GM12878 (cell line): ENCODE measurements at regions not wholly inside any gene's neighbourhood (a gene's known extent, or its start where the extent isn't known, plus 50 kb on each side); places are given as distances from the start of the nearest gene placed in this dataset.

Source experiments
- CEBPB ChIP-seq, 2 experiments: fragments of 150-350 bp in 1 of 2; IDR thresholded peaks; 2 replicates each; pipeline ENCODE4 v1.6.1; 2012 to 2014; ENCODE audit warnings: low read depth in 2 of 2, low read length in 2 of 2, borderline replicate concordance in 1 of 2, inconsistent platforms in 1 of 2
- EP300 ChIP-seq, 2 experiments: fragments of 150-350 bp in 1 of 2; IDR thresholded peaks; 2 replicates each; pipeline ENCODE4 v1.6.1; 2011 to 2012; ENCODE audit warnings: low read depth in 2 of 2, low read length in 2 of 2, borderline replicate concordance in 1 of 2, improper control_type of control experiment in 1 of 2, inconsistent platforms in 1 of 2; ENCODE audit not compliant: control insufficient read depth in 1 of 2
- FOXM1 ChIP-seq: IDR thresholded peaks from 2 replicates; pipeline ENCODE4 v1.6.1; 2012; ENCODE audit warnings: low read depth, mild to moderate bottlenecking, inconsistent platforms, low read length, moderate library complexity
- RCOR1 ChIP-seq: conservative IDR thresholded peaks from 2 replicates; pipeline ENCODE4 v1.6.1; 2012; ENCODE audit warnings: low read depth, low read length, improper control_type of control experiment
- TF ChIP-seq, protein P1 (sequence below): IDR thresholded peaks from 2 replicates; pipeline ENCODE4 v1.6.1; 2012; ENCODE audit warnings: low read depth, low read length, improper control_type of control experiment
- TF ChIP-seq, protein P2 (sequence below): fragments of 450-650 bp; IDR thresholded peaks from 2 replicates; pipeline ENCODE4 v1.6.1; 2017; ENCODE audit warnings: mild to moderate bottlenecking
- TF ChIP-seq, protein P3 (sequence below): fragments of 450-650 bp; IDR thresholded peaks from 2 replicates; pipeline ENCODE4 v1.6.1; 2017; ENCODE audit warnings: antibody characterized with exemption, mild to moderate bottlenecking, moderate library complexity

DNA sequence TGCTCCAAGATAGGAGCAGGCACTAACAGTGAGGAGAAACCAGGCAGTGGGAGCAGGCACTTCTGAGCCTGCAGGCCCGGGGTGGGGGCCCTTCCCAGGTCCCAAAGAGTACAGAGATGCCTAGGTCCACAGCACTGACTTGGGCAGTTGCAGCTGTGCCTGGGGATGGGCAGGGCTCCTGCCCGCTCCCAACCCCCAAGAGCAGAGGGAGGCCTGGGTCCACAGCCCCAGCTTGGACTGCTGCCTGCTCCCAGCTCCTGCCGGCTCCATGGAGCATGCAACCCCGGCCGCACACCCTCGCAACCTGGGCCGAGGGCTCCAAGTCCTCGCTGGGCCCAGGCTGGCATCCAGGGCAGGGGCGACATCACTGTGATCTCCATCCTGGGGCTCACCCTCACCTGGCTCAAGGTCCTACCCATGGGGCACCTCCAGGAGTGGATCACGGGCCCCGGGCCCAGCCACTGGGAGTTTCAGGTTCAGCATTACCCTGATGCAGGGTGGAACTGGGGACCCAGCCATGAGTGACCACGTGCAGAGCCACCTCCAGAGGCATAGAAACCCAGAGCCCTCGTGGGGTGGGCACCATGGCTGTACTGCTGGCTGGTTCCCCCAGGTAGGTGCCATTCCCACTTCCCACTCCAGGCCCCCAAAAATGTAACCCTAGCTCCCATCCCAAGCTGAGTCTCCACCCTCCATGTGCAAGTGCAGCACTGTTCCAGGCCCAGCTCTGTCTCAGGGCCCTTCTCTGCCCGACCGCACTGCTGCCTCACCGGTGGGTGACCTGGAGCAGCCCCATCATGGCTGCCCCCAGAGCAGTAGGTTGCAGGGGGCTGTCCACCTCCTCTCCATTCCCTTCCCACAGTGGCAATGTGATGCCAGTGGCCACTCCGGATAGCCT is 325.6 kb downstream of the NR4A2 start:
- TF ChIP-seq EP300 (IDR thresholded peaks at IDR 0.05; ENCODE audit: borderline replicate concordance in 1 of 2, control insufficient read depth in 1 of 2, low read depth in 2 of 2, low read length in 2 of 2) (no peak), FOXM1 (no peak), RCOR1 (no peak), CEBPB (IDR thresholded peaks at IDR 0.05; ENCODE audit: borderline replicate concordance in 1 of 2, low read depth in 2 of 2, low read length in 2 of 2) (no peak)
- TF ChIP-seq, protein P1, sequence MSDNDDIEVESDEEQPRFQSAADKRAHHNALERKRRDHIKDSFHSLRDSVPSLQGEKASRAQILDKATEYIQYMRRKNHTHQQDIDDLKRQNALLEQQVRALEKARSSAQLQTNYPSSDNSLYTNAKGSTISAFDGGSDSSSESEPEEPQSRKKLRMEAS, result no peak
- TF ChIP-seq, protein P2, sequence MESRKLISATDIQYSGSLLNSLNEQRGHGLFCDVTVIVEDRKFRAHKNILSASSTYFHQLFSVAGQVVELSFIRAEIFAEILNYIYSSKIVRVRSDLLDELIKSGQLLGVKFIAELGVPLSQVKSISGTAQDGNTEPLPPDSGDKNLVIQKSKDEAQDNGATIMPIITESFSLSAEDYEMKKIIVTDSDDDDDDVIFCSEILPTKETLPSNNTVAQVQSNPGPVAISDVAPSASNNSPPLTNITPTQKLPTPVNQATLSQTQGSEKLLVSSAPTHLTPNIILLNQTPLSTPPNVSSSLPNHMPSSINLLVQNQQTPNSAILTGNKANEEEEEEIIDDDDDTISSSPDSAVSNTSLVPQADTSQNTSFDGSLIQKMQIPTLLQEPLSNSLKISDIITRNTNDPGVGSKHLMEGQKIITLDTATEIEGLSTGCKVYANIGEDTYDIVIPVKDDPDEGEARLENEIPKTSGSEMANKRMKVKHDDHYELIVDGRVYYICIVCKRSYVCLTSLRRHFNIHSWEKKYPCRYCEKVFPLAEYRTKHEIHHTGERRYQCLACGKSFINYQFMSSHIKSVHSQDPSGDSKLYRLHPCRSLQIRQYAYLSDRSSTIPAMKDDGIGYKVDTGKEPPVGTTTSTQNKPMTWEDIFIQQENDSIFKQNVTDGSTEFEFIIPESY, result no peak
- TF ChIP-seq, protein P3, sequence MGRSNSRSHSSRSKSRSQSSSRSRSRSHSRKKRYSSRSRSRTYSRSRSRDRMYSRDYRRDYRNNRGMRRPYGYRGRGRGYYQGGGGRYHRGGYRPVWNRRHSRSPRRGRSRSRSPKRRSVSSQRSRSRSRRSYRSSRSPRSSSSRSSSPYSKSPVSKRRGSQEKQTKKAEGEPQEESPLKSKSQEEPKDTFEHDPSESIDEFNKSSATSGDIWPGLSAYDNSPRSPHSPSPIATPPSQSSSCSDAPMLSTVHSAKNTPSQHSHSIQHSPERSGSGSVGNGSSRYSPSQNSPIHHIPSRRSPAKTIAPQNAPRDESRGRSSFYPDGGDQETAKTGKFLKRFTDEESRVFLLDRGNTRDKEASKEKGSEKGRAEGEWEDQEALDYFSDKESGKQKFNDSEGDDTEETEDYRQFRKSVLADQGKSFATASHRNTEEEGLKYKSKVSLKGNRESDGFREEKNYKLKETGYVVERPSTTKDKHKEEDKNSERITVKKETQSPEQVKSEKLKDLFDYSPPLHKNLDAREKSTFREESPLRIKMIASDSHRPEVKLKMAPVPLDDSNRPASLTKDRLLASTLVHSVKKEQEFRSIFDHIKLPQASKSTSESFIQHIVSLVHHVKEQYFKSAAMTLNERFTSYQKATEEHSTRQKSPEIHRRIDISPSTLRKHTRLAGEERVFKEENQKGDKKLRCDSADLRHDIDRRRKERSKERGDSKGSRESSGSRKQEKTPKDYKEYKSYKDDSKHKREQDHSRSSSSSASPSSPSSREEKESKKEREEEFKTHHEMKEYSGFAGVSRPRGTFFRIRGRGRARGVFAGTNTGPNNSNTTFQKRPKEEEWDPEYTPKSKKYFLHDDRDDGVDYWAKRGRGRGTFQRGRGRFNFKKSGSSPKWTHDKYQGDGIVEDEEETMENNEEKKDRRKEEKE, result no peak
